ENCODE measurements at regions not wholly inside any gene's neighbourhood (a gene's known extent, or its start where the extent isn't known, plus 50 kb on each side); places are given as distances from the start of the nearest gene placed in this dataset.

GRCh38 chr3:144235489-144235888, 263.9 kb downstream of the DIPK2A start:
- Histone ChIP-seq H3K79me2 (replicated peaks; ENCODE audit: insufficient read depth) (no peaks in the 10 kb centered on the region), H3F3A (replicated peaks; ENCODE audit: low read depth) (no peaks in the 10 kb centered on the region), H3K27ac (ENCODE audit: low read depth) (no peak overlapping the region), H3K4me1 (ENCODE audit: insufficient read depth) (no peaks in the 10 kb centered on the region), H3K36me3 (ENCODE audit: insufficient read depth) (no peaks in the 10 kb centered on the region), H4K20me1 (replicated peaks; ENCODE audit: insufficient read depth) (no peaks in the 10 kb centered on the region), H3K27me3 (ENCODE audit: insufficient read depth) (no peaks in the 10 kb centered on the region), H3K4me3 (no peak overlapping the region), H2AFZ (no peak overlapping the region), H3K4me2 (no peak overlapping the region), H3K9me2 (ENCODE audit: insufficient read depth) (no peaks in the 10 kb centered on the region)
- ATAC-seq (no peak), DNase-seq (ENCODE audit: low spot score) (no peak)
- Mint-ChIP-seq H3K4me1 (no peaks in the 10 kb centered on the region; the same call in 2 of the 3 replicates), H3K4me3 (no peak overlapping the region), H3K9me3 (no peaks in the 10 kb centered on the region), H3K27me3 (ENCODE audit: insufficient read depth, low read depth, poor library complexity) (no peaks in the 10 kb centered on the region), H3K27ac (0 out of 2 replicates have a peak overlapping the region, but pooled peaks have one; percentile 25), H3K36me3 (ENCODE audit: low read depth) (no peaks in the 10 kb centered on the region)
- TF ChIP-seq EZH2phosphoT487 (IDR thresholded peaks at IDR 0.05; ENCODE audit: unreplicated experiment) (no peak), REST (IDR thresholded peaks at IDR 0.05; ENCODE audit: unreplicated experiment) (no peak), ZNF114 (CRISPR knock-in tag; IDR thresholded peaks at IDR 0.05) (no peak), NANOG (IDR thresholded peaks at IDR 0.05; ENCODE audit: borderline replicate concordance) (no peak), ZNF462 (CRISPR knock-in tag; IDR thresholded peaks at IDR 0.05) (no peak), ZNF331 (CRISPR knock-in tag; IDR thresholded peaks at IDR 0.05; ENCODE audit: low read depth) (no peak), JUNB (IDR thresholded peaks at IDR 0.05; ENCODE audit: unreplicated experiment) (no peak), CTCF (conservative IDR thresholded peaks at IDR 0.05; ENCODE audit: low read depth in 2 of 2) (no peak), CREB1 (CRISPR knock-in tag; IDR thresholded peaks at IDR 0.05; ENCODE audit: low read depth) (no peak)
